Immature natural killer cell (primary cell): ENCODE measurements at regions not wholly inside any gene's neighbourhood (a gene's known extent, or its start where the extent isn't known, plus 50 kb on each side); places are given as distances from the start of the nearest gene placed in this dataset.

Source experiments
- DNase-seq, 3 donors: peaks; one replicate each; pipeline ENCODE4 v3.0.0; 2022; ENCODE audit warnings: mixed read lengths in 1 of 3
- H3K27ac Mint-ChIP-seq, 6 donors: one replicate each; pipeline ENCODE4 v1.8.0; 2020; ENCODE audit warnings: mixed read lengths in 6 of 6, mild to moderate bottlenecking in 5 of 6, inconsistent platforms in 4 of 6, moderate library complexity in 3 of 6
- H3K27me3 Mint-ChIP-seq, 3 donors: one replicate each; pipeline ENCODE4 v1.8.0; 2020 to 2021; ENCODE audit warnings: low read depth in 3 of 3, mild to moderate bottlenecking in 3 of 3, mixed read lengths in 3 of 3, moderate library complexity in 3 of 3, inconsistent platforms in 1 of 3
- H3K36me3 Mint-ChIP-seq, 3 donors: one replicate each; pipeline ENCODE4 v1.8.0; 2020; ENCODE audit warnings: mixed read lengths in 3 of 3, inconsistent platforms in 2 of 3, mild to moderate bottlenecking in 2 of 3
- H3K4me1 Mint-ChIP-seq, 2 donors: one replicate each; pipeline ENCODE4 v1.8.0; 2020; ENCODE audit warnings: inconsistent platforms in 2 of 2, mild to moderate bottlenecking in 2 of 2, mixed read lengths in 2 of 2, moderate library complexity in 1 of 2
- H3K4me3 Mint-ChIP-seq, 5 donors: one replicate each; pipeline ENCODE4 v1.8.0; 2020; ENCODE audit warnings: mild to moderate bottlenecking in 5 of 5, mixed read lengths in 5 of 5, inconsistent platforms in 3 of 5, moderate library complexity in 3 of 5
- H3K9me3 Mint-ChIP-seq, 6 donors: one replicate each; pipeline ENCODE4 v1.8.0; 2020; ENCODE audit warnings: mild to moderate bottlenecking in 6 of 6, mixed read lengths in 6 of 6, inconsistent platforms in 4 of 6, moderate library complexity in 3 of 6

DNA sequence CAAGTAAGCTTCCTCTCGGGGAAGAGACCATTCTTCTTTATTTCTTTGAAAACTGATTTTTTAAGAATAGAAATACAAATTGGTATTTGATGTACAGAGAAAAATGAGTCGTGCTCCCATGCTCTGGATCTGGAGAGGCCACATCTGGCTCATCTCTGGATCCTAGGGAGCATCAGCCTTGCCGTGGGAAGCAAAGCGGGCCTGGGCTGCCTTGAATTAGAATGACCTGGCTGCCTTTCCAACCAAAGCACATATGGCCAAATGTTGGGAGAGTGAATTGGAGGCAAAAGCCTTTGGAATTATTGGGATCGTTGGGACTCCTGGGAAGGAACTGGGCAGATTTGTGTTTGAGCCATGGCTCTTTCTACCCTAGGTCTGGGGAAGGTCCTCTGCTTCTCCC is 80.0 kb downstream of the SLC25A47 start:
- peak overlapping the region in 1 of 6 donors; percentile 57 for H3K27ac Mint-ChIP-seq
- peaks cover 0 to 14% (median 9%) of the 10 kb centered on the region in 3 donors for H3K36me3 Mint-ChIP-seq
- H3K4me1 Mint-ChIP-seq, result peaks cover 80 to 82% of the 10 kb centered on the region in 2 donors
- no peaks in the 10 kb centered on the region for H3K9me3 Mint-ChIP-seq
- H3K4me3 Mint-ChIP-seq, result peak overlapping the region in 2 of 5 donors; percentile 27 to 49
- no peak for DNase-seq
- peaks cover 0 to 5% (median 2%) of the 10 kb centered on the region in 3 donors for H3K27me3 Mint-ChIP-seq

DNA sequence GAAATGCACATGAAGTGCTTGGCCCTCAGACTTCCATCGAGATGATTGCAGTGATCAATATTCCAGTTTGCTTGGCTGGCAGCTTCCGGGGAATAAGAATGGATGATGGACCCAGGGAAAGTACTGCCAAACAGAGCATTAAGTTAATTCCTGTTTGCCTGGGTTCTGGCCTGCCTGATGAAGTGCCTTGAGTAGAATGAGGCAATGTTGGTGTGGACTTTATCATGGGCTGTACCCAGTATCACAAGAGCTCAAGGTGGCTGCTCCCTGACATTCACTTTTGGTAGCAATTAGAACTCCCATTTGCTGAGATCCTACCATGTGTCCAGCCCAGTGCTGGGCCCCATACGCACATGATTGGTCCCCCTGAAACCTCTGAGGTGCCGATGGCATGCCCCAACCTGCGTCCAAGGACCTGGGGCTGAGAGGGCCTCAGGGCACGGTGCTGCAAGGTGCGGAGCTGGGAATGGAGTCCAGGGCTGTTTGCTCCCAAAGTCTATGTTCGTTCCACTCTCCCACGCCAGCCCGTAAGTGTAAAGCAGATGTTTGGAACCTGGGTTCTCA is 80.7 kb downstream of the SLC25A47 start:
- H3K36me3 Mint-ChIP-seq, result peaks cover 0 to 11% (median 9%) of the 10 kb centered on the region in 3 donors
- peak overlapping the region in 2 of 6 donors; percentile 20 to 65 for H3K27ac Mint-ChIP-seq

DNA sequence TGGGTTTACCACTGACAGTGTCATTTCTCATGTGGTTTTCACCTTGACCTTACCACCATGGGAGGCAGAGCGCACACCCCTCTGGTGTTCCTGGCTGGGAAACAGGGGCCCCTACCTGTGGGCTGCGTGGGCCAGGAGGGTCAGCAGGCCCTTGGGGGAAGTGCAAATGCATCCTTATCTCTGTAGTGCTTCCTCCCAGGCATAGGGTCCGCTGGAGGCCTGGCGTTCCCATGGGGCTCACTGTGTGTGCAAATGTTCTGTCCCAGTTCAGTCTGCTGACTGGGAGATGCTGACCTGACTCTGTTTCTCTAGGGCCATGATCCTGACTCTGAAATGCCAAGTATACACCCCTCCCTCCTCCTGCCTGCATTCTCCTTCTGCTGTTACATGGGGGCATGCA is 81.3 kb downstream of the SLC25A47 start:
- Mint-ChIP-seq H3K4me1 (peaks cover 78 to 79% of the 10 kb centered on the region in 2 donors), H3K27ac (peak overlapping the region in 5 of 6 donors; percentile 20 to 82 (median 60)), H3K36me3 (peaks cover 0 to 9% (median 6%) of the 10 kb centered on the region in 3 donors), H3K27me3 (peaks cover 0 to 3% (median 2%) of the 10 kb centered on the region in 3 donors), H3K4me3 (peak overlapping the region in 3 of 5 donors; percentile 21 to 75 (median 37)), H3K9me3 (no peaks in the 10 kb centered on the region)
- DNase-seq, result no peak

More for the DNA sequence above, 80.7 kb downstream of the SLC25A47 start:
- H3K9me3 Mint-ChIP-seq, result no peaks in the 10 kb centered on the region
- H3K4me3 Mint-ChIP-seq, result peak overlapping the region; percentile 5 to 75 (median 18)
- no peak for DNase-seq
- H3K27me3 Mint-ChIP-seq, result peaks cover 0 to 5% (median 2%) of the 10 kb centered on the region in 3 donors
- H3K4me1 Mint-ChIP-seq, result peaks cover 83 to 84% of the 10 kb centered on the region in 2 donors

DNA sequence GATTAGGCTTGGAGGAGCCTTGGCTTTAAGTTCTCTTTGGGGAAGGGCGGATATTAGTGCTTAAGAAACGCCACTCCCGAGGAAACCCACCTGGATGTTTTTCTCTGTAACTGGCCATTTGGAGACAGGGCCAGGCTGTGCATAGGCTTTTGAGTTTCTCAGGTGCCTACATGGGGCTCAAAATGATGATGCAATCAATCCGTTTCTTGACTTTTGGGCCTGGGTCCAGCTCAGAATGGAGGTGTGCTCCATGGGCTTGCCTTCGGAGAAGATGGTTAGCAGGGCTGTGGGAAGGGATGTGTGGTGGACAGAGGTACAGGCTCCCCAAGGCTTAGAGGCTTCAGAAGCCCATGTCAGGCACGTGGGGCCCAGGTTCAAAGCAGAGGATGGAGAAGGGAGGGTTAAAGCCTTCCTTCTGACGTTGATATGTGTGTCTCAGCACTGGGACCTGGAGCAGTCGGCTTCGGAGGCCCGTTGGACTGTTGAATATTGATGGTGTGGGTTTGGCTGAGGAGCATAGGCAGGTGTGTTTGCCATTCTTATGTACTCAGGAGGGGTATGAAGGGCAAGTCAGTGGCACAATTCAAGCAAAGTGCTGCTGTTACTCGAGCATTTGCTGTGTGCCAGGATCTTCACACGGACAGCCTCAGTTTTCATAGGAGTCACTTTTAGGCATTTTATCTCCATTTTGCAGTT is 82.8 kb downstream of the SLC25A47 start:
- H3K4me1 Mint-ChIP-seq, result peaks cover 70 to 71% of the 10 kb centered on the region in 2 donors
- H3K4me3 Mint-ChIP-seq, result peak overlapping the region; percentile 68 to 82 (median 71)
- no peaks in the 10 kb centered on the region for H3K9me3 Mint-ChIP-seq
- H3K27ac Mint-ChIP-seq, result peak overlapping the region; percentile 83 to 96 (median 93)
- no peak for DNase-seq
- H3K27me3 Mint-ChIP-seq, result peaks cover 0 to 3% (median 2%) of the 10 kb centered on the region in 3 donors
- peaks cover 0 to 3% (median 0%) of the 10 kb centered on the region in 3 donors for H3K36me3 Mint-ChIP-seq

DNA sequence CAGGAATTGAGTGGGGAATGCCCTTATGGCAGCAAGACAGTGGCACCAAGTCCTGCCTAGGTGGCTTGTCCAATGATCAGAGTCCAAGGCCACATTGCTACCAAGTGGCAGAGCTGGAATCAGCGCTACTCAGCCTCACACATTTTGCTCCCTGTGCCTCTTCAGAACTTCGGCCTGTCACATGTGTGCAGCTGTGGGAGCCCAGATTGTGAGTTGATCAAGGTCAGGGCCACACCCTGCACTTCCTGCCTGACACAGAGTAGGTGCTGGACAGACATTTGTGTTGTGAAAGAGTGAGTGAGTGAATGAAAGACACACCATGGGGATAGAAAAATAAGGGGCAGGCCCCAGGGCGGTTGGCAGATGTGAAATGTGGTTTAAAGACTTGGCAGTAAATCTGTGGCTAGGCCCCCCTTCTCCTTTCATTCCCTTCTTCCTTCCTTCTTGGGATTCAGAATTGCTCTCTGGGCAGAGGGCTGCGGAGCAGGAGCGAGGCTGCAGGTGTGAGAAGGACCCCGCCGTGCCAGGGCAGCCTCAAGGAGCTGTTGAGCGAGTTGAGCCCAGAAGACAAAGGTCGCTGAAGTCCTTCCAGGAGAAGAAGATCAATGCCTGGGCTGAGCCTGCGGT is 83.5 kb downstream of the SLC25A47 start:
- H3K9me3 Mint-ChIP-seq, result no peaks in the 10 kb centered on the region
- H3K27me3 Mint-ChIP-seq, result peaks cover 0 to 3% (median 2%) of the 10 kb centered on the region in 3 donors
- peak overlapping the region; percentile 68 to 82 (median 71) for H3K4me3 Mint-ChIP-seq
- H3K36me3 Mint-ChIP-seq, result peaks cover 0 to 3% (median 0%) of the 10 kb centered on the region in 3 donors
- DNase-seq, result peak; percentile 42 to 73 (median 43)
- H3K27ac Mint-ChIP-seq, result peak overlapping the region; percentile 83 to 96 (median 93)
- peaks cover 67 to 71% of the 10 kb centered on the region in 2 donors for H3K4me1 Mint-ChIP-seq

DNA sequence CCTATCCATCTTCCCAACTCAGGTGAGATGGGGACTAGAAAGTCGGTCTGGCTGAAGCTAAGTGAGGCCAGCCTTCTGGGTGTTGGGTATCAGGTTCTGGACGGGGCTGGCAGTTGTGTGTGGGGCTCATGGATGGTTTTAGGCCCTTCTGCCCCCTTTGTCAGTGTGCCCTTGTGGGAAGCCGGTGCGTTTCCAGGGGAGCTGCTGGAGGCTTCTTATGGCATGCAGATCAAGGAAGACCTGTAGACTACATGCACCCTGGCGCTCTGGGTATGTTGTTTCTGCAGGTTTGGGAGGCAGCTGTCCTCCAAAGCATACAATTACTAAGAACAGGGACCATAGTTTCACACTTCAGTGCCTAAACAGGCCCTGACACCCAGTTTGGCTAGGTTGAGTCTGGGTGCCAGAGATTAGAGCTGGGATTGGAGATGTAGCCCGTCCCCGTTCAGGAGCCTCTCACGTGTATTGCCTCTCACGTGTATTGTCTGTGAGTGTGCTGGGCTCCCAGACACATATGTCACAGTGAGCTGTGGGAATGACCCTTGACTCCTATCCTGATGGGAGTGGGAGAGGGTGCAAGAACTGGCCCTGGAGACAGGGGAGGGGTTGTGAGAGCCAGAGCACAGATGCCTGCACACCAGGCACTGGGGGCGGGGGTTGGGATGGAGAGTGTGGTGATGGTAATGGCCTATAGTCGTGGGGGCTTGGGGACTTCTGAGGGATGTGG is 84.4 kb downstream of the SLC25A47 start:
- Mint-ChIP-seq H3K36me3 (peaks cover 0 to 3% (median 0%) of the 10 kb centered on the region in 3 donors), H3K4me1 (peaks cover 59 to 61% of the 10 kb centered on the region in 2 donors), H3K27me3 (peaks cover 0 to 3% (median 2%) of the 10 kb centered on the region in 3 donors), H3K27ac (peak overlapping the region; percentile 83 to 96 (median 93)), H3K9me3 (no peaks in the 10 kb centered on the region), H3K4me3 (peak overlapping the region in 4 of 5 donors; percentile 69 to 82 (median 73))
- DNase-seq, result no peak

DNA sequence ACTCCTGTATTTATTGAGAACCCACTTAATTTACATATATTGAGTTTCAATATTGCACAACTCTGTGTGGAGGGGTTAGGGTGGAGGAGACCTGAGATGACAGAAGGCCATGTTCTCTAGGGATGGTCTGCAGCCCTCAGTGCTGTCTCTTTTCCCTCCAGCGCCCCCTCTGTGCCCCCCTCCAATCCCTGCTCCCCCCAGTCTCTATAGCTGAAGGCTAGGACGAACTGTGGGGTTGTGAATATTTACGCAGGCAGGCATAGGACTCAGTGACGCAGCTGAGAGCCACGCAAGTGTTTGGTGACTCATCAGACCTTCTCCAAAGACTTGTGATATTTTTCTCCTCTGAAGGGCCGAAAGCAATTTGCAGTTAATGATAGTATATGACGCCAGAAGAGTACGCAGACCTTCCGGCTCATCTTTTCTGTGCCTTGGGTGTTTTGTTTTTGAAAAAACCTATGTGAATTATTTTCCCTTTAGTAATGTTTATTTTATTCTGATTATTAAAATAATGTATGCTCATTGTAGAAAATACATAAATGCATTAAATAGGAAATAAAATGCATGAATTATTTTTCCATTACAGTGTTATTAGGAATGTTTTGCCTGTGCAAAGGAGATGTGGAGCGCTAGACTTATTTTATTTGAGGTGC is 85.3 kb downstream of the SLC25A47 start:
- Mint-ChIP-seq H3K4me3 (peak overlapping the region in 1 of 5 donors; percentile 30), H3K27me3 (peaks cover 0 to 3% (median 2%) of the 10 kb centered on the region in 3 donors), H3K4me1 (peaks cover 51 to 53% of the 10 kb centered on the region in 2 donors), H3K27ac (peak overlapping the region; percentile 83 to 96 (median 93)), H3K9me3 (no peaks in the 10 kb centered on the region), H3K36me3 (peaks cover 0 to 3% (median 0%) of the 10 kb centered on the region in 3 donors)
- peak; percentile 34 to 75 (median 35) for DNase-seq

DNA sequence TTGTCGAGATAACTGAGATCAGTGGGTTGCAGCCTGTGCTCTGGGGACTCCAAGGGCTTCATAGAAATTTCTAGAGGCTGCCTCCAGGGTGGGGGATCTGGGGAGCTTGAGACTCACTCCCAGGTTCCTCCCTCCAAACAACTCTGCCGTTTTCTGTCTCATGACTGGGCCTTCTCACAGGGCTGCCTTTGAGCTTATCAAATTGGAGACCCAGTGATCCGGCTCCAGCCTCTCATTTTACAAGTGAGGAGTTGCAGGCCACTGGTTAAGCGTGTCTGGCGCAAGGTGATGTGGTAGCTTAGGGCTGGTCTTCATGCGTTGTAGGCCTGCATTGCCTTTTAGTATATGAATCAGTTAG is 85.8 kb downstream of the SLC25A47 start:
- Mint-ChIP-seq H3K4me1 (peaks cover 46 to 48% of the 10 kb centered on the region in 2 donors), H3K4me3 (no peak overlapping the region), H3K36me3 (peaks cover 0 to 3% (median 0%) of the 10 kb centered on the region in 3 donors), H3K27me3 (peaks cover 0 to 3% (median 2%) of the 10 kb centered on the region in 3 donors), H3K27ac (peak overlapping the region; percentile 17 to 96 (median 89)), H3K9me3 (no peaks in the 10 kb centered on the region)
- no peak for DNase-seq

DNA sequence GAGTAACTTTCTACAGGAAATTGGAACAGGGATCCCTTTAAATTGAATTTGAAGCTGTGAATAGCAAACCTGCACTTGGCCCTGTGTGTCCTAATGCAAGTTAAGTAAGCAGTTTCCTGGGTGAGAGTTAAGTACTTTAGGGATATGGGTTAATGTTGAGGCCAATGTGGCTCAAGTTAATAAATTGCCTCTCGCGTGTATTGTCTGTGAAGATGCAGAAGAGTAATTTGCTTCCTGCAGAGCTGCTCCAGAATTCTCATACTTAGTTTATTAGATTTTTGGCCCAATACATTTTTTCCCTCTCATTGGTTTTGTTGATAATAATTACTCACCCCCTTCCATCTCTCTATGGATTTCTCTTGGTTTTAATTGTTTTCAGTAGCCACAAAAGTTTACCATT is 86.5 kb downstream of the SLC25A47 start:
- Mint-ChIP-seq H3K27ac (peak overlapping the region in 5 of 6 donors; percentile 30 to 95 (median 55)), H3K36me3 (peaks cover 0 to 2% (median 0%) of the 10 kb centered on the region in 3 donors), H3K27me3 (no peaks in the 10 kb centered on the region), H3K4me1 (peaks cover 39 to 41% of the 10 kb centered on the region in 2 donors), H3K9me3 (no peaks in the 10 kb centered on the region), H3K4me3 (no peak overlapping the region)
- no peak for DNase-seq

DNA sequence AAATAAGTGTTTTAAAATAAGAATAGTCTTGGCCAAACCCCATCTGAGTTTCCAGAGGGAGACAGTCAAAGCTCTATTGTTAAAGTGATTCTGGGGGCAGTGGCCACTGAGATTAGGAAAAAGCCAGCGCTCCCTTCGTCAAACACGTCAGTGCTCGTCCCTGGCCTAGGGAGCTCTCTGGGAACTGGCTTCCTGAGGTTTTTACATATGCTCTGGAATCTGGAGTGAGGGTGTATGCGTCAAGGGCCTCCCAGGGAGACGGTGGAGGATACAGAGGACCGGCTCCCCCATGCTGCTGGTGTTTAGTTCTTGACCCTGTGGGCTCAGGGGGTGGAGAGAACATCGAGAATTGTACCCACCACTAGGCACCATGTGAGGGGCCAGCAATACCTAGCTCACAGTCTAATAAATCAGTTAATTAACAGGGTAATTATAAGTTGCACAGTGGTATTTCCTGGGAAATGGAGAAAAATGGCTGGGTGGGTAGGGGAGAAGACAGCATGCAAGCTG is 87.0 kb downstream of the SLC25A47 start:
- peak overlapping the region; percentile 30 to 91 (median 56) for H3K27ac Mint-ChIP-seq

DNA sequence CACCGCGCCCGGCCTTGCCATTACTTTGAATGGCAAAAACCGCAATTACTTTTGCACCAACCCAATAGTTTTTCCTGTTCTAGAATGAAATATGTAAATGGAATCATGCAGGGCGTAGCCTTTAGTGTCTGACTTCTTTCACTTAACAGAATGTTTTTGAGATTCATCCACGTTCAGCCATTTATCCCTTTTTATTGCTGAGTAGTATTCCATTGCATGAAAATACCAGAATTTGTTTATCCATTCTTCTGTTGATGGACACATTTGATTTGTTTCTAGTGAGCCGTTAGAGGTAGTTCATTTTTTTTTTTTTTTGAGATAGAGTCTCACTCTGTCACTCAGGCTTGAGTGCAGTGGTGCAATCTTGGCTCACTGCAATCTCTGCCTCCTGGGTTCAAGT is 90.6 kb downstream of the SLC25A47 start:
- DNase-seq, result no peak
- H3K27ac Mint-ChIP-seq, result no peak overlapping the region
- H3K9me3 Mint-ChIP-seq, result no peaks in the 10 kb centered on the region
- H3K27me3 Mint-ChIP-seq, result peaks cover 0 to 2% (median 0%) of the 10 kb centered on the region in 3 donors
- peaks cover 0 to 2% of the 10 kb centered on the region in 2 donors for H3K4me1 Mint-ChIP-seq
- H3K4me3 Mint-ChIP-seq, result no peak overlapping the region
- H3K36me3 Mint-ChIP-seq, result no peaks in the 10 kb centered on the region

More for the DNA sequence above, 87.0 kb downstream of the SLC25A47 start:
- Mint-ChIP-seq H3K9me3 (no peaks in the 10 kb centered on the region), H3K36me3 (no peaks in the 10 kb centered on the region), H3K4me1 (peaks cover 35 to 36% of the 10 kb centered on the region in 2 donors), H3K4me3 (no peak overlapping the region), H3K27me3 (peaks cover 0 to 2% (median 0%) of the 10 kb centered on the region in 3 donors)
- no peak for DNase-seq

DNA sequence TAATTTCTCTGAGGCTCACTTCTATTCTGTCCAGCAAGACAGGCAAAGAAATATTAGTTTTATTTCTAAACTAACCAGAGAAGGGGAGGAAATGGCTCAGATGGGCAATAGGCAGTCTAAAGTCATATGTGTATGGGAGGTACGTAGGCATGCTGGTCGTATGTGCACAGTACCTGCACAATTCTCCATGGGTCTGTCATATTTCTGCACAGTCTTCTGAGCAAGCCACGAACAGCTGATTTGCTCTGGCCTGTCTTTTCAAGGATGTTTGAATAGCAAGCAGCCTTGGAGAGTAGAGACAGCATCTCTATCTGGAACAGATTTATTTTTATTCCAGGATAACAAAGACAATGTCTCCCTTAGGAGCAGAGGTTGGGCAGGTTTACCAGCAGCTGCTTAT is 92.1 kb downstream of the SLC25A47 start:
- no peaks in the 10 kb centered on the region for H3K9me3 Mint-ChIP-seq
- peak overlapping the region in 1 of 6 donors; percentile 62 for H3K27ac Mint-ChIP-seq
- H3K4me3 Mint-ChIP-seq, result no peak overlapping the region
- peaks cover 0 to 2% (median 0%) of the 10 kb centered on the region in 3 donors for H3K27me3 Mint-ChIP-seq
- H3K36me3 Mint-ChIP-seq, result peaks cover 0 to 3% (median 3%) of the 10 kb centered on the region in 3 donors
- H3K4me1 Mint-ChIP-seq, result no peaks in the 10 kb centered on the region
- DNase-seq, result no peak
